ENCODE measurements at regions not wholly inside any gene's neighbourhood (a gene's known extent, or its start where the extent isn't known, plus 50 kb on each side); places are given as distances from the start of the nearest gene placed in this dataset.

DNA sequence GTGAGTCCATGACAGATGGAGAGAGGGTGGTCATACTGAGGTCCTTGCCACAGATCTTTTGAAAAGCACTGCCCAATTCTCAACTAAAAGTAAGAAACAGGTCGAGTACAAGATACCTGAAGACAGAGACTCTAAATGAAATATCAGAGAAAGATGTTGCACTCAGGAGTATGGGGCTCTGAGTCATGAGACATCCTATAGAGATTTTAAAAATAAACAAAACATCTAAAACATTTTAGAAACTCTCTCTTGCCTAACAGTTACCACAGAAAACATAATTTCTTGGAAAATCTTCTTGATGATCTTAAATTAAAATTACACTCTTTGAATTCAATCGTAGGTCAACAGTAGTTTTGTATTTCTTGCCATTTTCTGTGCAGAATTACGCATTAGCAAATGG is 348.9 kb upstream of the MARCKS start:
- Histone ChIP-seq H3K9me3 (ENCODE audit: severe bottlenecking) (no peaks in the 10 kb centered on the region), H3K27ac (no peak overlapping the region), H3K36me3 (no peaks in the 10 kb centered on the region), H3K4me3 (ENCODE audit: low read depth, low read length) (no peak overlapping the region), H3K27me3 (ENCODE audit: insufficient read depth, low read depth, severe bottlenecking) (no peaks in the 10 kb centered on the region)
- TF ChIP-seq CTCF (IDR thresholded peaks at IDR 0.05; ENCODE audit: low read depth, low read length): no peak
- DNase-seq: no peak

DNA sequence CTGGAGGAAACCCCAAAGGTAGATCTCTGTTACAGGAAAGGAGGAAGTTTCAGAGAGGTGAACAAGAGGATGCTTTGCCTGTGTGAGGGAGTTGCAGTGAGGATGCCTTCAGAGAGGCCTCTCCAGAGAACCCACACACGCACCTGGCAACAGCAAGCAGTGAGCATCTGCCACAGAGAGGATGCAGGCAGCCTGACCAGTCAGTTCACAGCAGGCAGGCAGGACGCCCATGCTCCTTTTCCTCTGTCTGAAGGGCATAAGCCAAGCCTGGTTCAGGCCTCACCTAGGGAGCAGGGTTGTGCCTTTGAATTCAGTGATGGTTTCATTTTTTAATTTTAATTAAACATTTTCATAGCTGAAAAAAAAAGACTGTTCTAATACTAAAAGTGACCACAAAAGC is 346.0 kb upstream of the MARCKS start:
- TF ChIP-seq CTCF (IDR thresholded peaks at IDR 0.05; ENCODE audit: low read depth, low read length): no peak
- Histone ChIP-seq H3K27me3 (ENCODE audit: insufficient read depth, low read depth, severe bottlenecking) (no peaks in the 10 kb centered on the region), H3K4me3 (ENCODE audit: low read depth, low read length) (no peak overlapping the region), H3K9me3 (ENCODE audit: severe bottlenecking) (no peaks in the 10 kb centered on the region), H3K36me3 (no peaks in the 10 kb centered on the region), H3K27ac (no peak overlapping the region)
- DNase-seq: no peak

- Histone ChIP-seq H3K9me3 (ENCODE audit: severe bottlenecking) (no peaks in the 10 kb centered on the region), H3K27me3 (ENCODE audit: insufficient read depth, low read depth, severe bottlenecking) (no peaks in the 10 kb centered on the region), H3K27ac (no peak overlapping the region), H3K36me3 (no peaks in the 10 kb centered on the region), H3K4me3 (ENCODE audit: low read depth, low read length) (no peak overlapping the region)
- DNase-seq: no peak
- no peak for TF ChIP-seq CTCF (IDR thresholded peaks at IDR 0.05; ENCODE audit: low read depth, low read length)
Observed at GRCh38 chr6:113512576-113512975, 344.6 kb upstream of the MARCKS start.

DNA sequence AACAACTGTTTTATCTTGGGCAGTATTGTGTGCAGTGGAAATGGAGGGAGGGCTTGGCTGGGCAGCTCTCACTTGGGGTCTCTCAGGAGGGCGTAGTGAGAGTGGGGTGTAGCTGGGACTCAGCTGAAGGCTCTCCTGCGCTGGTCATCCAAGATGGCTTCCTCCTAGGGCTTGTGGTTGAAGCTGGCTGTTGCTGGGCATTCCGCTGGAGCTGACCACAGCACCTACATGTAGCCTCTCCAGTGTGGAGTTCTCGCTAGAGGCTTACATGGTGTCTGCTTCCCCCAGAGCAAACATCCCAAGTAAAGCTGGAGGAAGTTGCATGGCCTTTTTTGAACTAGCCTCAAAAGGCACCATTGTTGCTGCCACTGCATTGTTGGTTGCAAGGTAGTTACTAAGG is 344.1 kb upstream of the MARCKS start:
- no peak overlapping the region for H3K27ac ChIP-seq
- no peaks in the 10 kb centered on the region for H3K27me3 ChIP-seq (ENCODE audit: insufficient read depth, low read depth, severe bottlenecking)
- no peak for TF ChIP-seq CTCF (IDR thresholded peaks at IDR 0.05; ENCODE audit: low read depth, low read length)
- DNase-seq: no peak
- H3K36me3 ChIP-seq: no peaks in the 10 kb centered on the region
- no peak overlapping the region for H3K4me3 ChIP-seq (ENCODE audit: low read depth, low read length)
- H3K9me3 ChIP-seq (ENCODE audit: severe bottlenecking): no peaks in the 10 kb centered on the region

- DNase-seq: no peak
- H3K9me3 ChIP-seq (ENCODE audit: severe bottlenecking): no peaks in the 10 kb centered on the region
- no peak overlapping the region for H3K4me3 ChIP-seq (ENCODE audit: low read depth, low read length)
Observed at GRCh38 chr6:113522376-113522775, 334.8 kb upstream of the MARCKS start.

More at GRCh38 chr6:113522376-113522775, 334.8 kb upstream of the MARCKS start:
- TF ChIP-seq CTCF (IDR thresholded peaks at IDR 0.05; ENCODE audit: low read depth, low read length): no peak
- Histone ChIP-seq H3K27ac (no peak overlapping the region), H3K27me3 (ENCODE audit: insufficient read depth, low read depth, severe bottlenecking) (no peaks in the 10 kb centered on the region), H3K36me3 (no peaks in the 10 kb centered on the region)

Data from WERI-Rb-1 (cell line).